GM21723 (cell line): ENCODE measurements at regions not wholly inside any gene's neighbourhood (a gene's known extent, or its start where the extent isn't known, plus 50 kb on each side); places are given as distances from the start of the nearest gene placed in this dataset.
"Not testable (repeated sequence)": the region's sequence is repeated elsewhere in the genome, so short reads cannot be mapped to it uniquely, and the experiment has no call there.

Source experiments
- ATAC-seq: cut with Tn5 transposase; IDR thresholded peaks from one replicate; pipeline ENCODE4 v1.9.1; 2021; ENCODE audit warnings: mild to moderate bottlenecking, moderate library complexity; ENCODE audit not compliant: unreplicated experiment

DNA sequence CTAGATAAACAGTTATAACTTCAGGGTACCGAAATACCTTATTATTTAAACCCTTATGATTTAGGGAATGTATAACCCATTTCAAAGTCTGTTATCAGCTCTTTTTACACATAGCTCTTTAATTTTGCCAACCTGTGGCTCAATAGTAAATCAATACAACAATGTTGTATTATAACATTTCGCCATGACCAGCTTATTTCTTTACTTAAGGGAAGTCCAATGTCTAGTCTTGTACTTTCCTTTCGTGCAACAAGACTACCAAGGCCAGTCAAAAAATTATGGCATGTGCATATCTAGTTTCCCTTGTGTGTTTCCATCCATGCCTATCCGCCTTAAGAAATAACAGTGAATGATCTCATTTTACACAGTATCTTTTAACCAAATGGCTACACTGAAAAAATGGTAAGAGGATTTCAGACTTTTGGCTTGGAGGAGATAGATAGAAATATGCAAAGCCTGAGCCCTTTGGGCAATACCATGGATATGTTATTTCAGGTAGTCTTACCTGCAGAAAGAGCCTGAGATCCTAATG is 239.5 kb upstream of the RPS23 start:
- no peak for ATAC-seq

DNA sequence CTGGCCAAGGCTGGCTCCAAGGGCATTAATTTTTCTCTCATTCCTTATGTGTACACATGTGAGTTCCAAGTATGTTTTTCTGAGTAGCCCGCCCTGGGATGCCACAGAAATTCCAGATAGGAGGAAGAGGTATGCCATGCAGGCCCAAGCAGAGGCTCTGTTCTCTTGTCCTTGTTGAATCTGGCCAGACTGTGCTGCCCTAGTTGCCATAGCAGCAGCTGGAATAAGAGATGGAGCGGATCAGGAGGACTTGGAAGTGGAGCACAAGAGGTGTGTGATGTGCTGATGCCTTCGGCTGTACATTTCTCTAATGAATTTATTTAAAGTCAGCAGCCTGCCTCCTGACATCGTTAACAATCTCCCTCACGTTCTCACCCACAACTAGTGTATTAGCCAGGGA is 235.6 kb upstream of the RPS23 start:
- ATAC-seq, result no peak

DNA sequence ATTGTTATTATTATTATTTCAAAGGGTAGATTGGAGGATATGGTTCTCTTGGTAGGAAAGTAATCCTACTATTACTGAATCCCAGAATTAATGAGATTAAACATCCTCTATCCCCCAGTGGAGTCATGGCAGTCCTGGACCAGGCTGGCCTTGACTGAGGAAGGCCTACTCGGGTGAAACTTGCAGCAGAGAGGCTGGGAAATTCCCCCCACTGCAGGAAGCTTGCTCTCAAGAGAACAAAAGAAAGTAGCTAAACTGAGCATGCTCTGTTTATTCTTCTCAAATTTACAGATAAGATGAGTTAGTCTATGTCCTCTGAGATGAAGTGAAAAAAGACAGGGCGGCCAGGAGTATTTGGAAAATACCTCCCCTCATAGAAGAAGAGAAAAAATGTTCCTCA is 233.9 kb upstream of the RPS23 start:
- ATAC-seq, result peak; percentile 80

DNA sequence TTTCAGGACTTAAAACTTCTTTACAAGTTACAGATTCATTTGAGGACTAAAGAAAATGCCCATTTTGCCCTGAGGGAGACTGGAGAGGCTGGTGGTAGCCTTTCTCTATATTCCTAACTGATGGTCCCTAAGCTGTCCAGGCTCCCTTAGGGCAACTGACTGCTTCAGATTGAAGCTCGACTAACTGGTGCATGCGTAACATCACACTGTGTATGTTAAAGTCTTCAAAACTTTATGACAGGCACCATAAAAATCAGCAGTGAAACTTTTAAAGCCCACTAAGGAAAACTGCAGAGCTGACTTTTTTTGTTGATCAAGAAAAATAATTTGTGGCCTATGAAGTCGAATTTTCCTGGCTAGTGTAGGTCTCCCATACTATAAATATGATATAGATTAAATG is 233.0 kb upstream of the RPS23 start:
- ATAC-seq, result no peak

DNA sequence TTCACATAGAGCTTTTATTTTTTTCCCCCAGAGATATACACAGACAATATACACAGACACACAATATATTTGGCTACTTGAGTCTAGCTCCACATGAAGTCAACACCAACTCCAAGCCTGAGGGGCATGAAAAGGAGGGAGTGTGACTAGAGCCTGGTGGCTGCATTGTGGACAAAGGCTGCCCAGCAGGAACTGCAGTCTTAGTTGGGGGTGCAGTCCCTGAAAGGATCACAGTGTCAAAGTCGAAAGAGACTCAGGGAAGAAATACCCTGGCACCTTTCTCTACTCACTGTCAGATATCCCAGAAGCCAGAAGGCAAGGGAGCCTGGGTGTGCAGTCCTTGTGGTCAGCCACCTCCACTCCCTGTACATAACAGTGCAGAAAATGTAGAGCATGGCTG is 231.6 kb upstream of the RPS23 start:
- ATAC-seq, result no peak

DNA sequence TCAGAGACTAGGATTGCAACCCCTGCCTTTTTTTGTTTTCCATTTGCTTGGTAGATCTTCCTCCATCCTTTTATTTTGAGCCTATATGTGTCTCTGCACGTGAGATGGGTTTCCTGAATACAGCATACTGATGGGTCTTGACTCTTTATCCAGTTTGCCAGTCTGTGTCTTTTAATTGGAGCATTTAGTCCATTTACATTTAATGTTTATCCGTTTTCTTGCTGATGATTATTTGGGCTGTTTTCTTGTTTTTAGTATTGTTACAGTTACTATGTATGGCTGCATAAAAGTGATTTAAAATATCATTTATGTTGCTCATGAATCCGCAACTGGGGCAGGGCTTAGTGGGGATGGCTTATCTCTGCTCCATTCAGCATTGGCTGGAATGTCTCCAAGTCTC is 228.2 kb upstream of the RPS23 start:
- ATAC-seq, result not testable (repeated sequence)

DNA sequence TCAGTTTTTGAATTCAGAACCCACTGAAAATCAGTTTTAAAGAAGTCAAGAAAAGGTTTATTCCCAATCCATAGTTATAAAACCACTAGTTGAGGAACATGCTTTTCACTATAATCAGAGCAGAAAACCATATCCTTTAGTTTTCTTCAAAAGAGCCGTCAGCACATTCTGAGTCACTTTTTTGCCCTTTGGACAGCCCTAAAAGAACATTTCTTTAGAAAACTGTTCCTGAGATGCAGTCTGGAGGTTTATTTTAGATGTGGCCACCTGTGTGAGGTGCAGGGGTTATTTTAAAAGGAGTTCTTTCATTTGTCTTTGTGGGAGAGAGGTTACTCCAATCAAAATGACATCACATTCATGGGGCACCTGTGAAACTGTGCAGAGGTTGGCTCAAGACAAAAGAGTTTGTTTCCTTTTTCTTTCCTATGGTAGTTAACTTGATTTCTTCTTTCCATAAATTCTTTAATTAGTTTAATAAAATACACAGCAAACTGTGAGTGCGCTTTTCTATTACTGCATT is 221.6 kb upstream of the RPS23 start:
- no peak for ATAC-seq

DNA sequence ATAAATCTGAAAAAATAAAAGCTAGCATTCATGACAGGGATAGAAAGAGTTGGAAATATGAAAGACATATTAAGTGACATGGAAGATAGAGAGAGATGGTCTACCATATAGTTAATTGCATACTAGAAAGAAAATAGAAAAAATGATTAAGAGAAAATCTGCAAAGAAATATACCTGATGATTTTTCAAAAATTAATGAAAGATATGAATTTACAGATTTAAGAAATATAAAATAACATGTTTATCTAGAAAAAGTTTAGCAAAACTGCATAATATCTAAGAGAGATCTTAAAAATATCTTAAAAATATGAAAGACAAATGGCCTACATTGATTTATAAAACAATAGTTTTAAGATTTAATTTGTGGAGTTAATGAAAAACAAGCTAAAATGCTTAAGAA is 219.1 kb upstream of the RPS23 start:
- ATAC-seq, result no peak

DNA sequence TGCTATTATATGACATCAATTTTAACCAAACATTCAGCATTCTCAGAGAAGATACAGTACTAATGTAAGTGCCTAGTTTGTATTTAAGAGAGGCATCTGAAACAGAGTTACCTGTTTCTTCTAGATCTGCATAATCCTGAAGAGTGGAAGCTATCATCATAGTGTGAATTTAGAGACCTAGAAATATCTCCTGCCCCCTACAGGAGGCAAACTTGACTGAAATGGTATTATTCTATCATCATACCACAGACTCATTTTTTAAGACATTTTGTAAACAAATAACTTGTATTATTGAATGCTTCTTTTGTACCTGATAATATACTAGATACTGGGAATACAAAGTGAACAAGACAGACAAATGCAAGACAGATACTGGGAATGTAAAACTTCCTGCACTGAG is 216.8 kb upstream of the RPS23 start:
- ATAC-seq, result no peak

DNA sequence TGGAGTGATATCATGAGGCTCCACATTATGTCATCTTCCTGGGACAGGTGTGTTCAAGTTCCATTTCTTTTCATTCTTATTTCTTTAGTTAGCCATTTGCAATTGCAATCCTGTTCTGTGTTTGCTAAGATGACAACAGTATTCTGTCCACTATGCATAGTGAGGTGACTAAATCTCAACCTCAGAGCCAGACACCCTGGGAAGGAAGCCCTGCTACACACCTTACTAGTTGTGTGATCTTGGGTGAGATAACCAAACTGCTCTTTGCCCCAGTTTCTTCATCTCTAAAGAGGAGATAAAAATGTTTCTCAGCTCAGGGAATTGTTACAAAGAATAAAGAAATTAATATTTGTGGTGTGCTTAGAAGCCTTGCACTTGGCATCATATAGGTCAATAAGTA is 215.1 kb upstream of the RPS23 start:
- ATAC-seq, result no peak

DNA sequence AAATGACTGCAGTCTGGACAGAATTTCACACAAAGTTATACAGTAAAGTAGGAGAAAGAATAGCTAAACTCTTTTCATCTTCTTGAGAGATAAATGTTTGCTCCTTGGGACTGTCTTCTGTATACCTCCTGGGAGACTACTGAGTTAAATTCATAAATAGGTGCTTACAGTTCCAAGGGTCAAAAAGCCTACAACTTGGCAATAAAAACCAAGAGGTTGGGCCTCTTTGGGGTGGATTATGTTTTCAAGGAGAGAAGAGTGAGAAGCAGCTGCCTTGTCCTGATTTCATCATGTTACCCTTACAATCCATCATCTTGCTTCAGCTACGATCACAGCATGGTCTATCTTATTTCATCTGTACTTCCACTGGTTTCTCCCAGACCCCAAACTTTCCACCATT is 213.2 kb upstream of the RPS23 start:
- ATAC-seq, result no peak

DNA sequence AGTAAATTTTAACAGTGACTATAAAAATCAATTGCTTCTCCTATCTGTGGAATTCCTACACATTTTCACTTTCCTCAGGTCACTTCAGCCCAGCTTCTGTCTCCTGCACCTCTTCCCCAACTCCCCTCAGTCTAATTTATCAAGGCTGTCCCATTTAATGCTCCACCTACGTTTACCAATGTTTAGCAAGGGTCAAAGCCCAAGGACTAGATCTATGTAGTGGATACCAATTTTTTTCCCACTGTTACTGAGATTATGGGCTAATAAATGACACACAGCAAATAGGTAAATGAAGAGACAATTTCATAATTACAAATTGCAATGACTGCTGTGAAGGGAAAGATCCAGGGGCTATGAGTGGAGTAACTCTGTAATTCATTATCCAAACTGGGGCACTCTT is 211.5 kb upstream of the RPS23 start:
- no peak for ATAC-seq

DNA sequence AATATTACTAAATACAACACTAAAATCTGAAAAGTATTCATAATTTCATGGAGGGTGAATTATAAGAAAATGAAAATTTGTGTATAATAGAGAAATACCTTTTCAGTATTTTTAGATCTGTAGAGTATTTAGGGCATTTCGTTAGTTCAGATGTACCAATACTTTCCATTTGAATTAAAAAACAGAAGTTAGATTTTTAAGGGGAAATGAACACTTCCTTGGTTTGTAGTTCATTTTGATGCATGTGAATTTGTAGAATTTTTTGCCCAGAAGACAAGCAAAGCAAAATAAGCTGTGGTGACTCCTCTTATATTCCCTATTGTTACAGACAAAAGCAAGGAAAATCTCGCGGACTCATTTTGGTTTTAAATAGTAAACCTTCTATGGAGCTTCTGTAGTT is 209.0 kb upstream of the RPS23 start:
- no peak for ATAC-seq

DNA sequence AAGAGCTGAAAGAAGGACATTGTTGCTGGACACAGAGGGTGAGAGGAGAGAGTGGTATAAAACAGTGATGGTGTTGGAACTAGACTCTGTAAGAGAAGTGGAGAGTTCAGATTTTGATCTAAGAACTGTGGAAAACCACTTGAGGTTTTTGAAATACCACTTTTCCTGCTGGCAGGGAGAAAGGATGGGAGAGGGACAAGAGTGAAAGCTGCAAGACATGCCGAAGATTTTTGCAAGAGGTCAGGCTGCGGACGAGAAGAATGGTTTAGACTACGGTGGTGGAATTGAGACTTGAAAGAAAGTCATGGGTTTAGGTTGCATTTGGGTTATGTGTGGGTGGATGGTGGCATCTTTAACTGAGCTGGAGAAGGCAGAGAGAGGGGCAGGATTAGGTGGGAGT is 202.2 kb upstream of the RPS23 start:
- ATAC-seq, result no peak

DNA sequence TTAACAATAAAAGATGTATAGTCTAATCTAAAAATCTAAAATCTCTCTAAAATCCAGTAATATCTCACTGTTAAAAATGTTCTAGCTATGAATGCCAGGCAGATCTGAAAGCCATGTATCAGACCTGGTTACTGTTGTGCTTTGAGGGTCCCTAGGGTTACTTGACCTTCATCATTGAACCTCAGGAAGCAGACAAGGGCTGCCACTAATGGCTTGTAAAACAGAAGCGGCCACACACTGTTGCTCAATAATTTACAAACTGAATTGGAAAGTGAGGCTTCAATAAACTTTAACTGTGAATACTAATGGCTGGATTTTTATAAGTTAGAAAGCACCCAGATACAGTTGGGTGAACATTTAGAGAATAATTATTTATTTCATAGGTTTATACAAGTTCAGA is 198.0 kb upstream of the RPS23 start:
- ATAC-seq, result no peak

DNA sequence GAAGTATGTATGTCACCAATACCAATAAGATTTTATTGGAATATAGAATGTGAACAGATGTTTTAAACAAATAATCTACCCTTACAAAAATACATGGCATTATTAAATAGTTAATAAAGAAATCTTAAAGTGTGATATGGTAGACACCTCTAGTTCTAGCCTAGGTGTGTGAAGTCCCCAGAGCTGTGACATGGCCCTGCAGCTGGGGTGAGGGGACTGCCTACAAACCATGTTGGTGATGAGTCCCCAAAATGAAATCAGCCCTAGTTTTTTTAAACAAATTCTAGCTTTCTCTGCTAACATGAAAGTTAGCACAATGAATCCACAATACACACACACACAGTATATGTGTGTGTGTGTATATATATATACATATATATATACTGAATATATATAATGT is 195.1 kb upstream of the RPS23 start:
- ATAC-seq, result no peak

DNA sequence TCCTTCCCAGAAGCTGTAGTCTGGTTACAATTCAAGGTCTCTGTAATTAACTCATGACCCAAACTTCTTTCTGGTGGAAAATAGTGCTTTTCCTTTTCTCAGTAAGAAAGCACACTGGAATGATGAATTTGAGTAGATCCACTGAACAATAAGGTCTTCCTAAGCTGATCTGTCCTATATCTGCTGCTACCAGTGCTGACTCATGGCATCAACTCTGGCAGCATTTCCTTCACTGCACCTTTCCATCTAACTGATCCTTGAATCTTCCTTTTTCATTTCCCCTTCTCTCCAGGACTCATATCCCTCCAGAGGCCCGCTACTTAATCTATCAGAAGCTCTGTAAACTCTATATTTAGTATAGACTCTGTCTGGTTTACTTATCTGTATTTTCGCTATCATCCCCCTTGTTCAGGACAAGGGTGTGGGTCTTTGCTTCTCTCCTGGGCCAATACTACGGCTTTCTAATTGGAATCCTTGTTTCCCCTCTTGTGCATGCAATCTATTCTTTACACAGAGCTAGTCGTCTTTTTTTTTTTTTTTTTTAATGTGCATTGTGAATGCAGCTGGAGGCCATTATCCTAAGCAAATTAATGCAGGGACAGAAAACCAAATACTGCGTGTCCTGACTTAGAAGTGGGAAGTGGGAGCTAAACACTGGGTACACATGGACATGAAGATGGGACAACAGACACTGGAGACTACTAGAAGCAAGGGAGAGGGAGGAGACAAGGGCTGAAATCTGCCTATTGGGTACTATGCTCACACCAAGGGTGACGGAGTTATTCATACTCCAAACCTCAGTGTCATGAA is 192.2 kb upstream of the RPS23 start:
- no peak for ATAC-seq

DNA sequence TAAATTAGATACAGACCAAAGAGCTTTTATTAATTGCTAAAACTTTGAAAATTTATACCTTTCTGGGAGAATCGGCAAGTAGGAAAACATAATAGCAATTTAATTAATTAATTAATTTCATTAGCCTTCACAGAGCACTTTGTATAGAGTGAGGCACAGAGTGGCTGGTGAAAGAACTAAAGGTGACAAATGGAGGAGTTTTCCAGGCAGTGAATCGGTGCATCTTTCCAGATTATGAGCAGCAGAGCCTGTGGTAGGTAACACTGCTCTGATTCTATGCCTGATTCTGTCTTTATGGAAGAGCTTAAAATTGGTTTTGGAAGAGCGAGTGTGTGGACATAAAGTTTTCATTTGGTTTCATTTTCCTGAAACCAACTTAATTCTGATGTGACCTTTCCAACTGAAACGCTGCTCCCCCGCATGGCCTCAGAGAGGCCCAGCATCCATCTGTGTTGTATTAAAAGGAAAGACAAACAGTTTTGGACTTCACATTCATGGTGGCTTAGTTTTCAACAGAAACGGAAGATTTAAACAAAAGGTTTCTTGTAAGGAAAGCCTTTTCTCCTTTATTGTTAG is 188.9 kb upstream of the RPS23 start:
- no peak for ATAC-seq

DNA sequence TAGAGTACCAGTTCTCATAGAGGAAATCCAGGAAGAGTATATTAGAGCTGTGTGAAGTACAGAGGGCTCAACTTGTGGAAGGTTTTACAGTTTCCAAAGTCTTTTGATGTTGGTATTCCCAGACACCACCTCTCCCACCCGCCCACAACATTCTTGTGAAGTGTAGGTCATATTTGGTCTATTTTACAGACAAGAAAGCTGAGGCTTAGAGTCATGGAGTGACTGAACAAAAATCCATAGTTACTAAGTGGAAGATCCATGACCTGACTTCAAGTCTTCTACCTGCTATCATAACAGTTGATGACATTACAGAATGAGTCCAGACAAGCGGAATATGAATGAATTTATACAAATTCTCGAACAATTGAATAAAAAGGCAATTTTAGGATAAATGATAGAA is 187.1 kb upstream of the RPS23 start:
- no peak for ATAC-seq

DNA sequence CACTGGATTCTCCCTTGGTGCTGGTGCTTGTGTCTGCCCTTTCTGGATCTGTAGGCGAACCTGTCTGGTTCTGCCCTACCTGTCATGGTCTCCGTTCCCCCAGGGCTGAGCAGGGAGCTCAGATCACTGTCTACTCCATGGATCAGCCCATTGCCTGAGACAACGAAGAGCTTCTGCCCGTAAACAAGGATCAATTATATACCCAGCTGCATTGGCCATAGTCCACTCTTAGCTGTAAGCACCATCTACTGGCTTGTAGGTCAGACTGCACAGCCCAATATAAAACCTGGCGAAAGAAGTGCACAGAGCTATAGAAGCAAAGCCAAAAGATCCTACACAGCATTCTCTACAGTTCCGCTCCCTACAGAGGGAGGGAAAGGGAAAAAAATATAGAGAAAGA is 181.5 kb upstream of the RPS23 start:
- ATAC-seq, result no peak

DNA sequence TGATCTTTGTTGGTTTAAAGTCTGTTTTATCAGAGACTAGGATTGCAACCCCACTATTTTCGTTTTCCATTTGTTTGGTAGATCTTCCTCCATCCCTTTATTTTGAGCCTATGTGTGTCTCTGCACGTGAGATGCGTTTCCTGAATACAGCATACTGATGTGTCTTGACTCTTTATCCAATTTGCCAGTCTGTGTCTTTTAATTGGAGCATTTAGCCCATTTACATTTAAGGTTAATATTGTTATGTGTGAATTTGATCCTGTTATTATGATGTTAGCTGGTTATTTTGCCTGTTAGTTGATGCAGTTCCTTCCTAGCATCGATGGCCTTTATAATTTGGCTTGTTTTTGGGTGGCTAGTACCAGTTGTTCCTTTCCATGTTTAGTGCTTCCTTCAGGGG is 177.2 kb upstream of the RPS23 start:
- not testable (repeated sequence) for ATAC-seq

DNA sequence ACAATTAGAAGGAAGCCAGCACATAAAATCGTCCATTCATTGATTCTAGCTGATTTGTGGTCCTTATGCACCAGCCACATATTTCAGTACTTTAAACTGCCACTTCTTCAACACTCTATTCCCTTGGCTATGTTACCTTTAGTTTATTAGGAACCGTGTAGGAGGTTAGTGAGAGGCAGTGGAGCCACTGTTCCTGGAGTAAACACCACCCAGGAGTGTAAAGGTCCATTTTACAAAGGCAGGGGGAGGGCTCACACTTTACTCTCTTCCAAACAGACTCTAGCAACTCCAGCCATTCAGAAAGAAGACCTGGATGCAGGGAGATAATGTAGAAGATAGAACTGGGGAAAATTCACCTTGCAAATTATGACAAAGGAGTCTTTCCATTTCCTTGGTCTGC is 170.2 kb upstream of the RPS23 start:
- ATAC-seq, result no peak
